ENCODE measurements at regions not wholly inside any gene's neighbourhood (a gene's known extent, or its start where the extent isn't known, plus 50 kb on each side); places are given as distances from the start of the nearest gene placed in this dataset.

- TF ChIP-seq, protein P1, sequence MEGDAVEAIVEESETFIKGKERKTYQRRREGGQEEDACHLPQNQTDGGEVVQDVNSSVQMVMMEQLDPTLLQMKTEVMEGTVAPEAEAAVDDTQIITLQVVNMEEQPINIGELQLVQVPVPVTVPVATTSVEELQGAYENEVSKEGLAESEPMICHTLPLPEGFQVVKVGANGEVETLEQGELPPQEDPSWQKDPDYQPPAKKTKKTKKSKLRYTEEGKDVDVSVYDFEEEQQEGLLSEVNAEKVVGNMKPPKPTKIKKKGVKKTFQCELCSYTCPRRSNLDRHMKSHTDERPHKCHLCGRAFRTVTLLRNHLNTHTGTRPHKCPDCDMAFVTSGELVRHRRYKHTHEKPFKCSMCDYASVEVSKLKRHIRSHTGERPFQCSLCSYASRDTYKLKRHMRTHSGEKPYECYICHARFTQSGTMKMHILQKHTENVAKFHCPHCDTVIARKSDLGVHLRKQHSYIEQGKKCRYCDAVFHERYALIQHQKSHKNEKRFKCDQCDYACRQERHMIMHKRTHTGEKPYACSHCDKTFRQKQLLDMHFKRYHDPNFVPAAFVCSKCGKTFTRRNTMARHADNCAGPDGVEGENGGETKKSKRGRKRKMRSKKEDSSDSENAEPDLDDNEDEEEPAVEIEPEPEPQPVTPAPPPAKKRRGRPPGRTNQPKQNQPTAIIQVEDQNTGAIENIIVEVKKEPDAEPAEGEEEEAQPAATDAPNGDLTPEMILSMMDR (IDR thresholded peaks at IDR 0.05; ENCODE audit: extremely low read depth in 1 of 2, insufficient read depth in 1 of 2, low read depth in 1 of 2, low read length in 2 of 2), result no peak
- TF ChIP-seq POLR2A (IDR thresholded peaks at IDR 0.05; ENCODE audit: low read depth, low read length) (no peak), MAX (IDR thresholded peaks at IDR 0.05; ENCODE audit: insufficient read depth, insufficient read length) (no peak), EZH2 (IDR thresholded peaks at IDR 0.05; ENCODE audit: borderline replicate concordance, low read depth, low read length, severe bottlenecking) (no peak), POLR2AphosphoS5 (IDR thresholded peaks at IDR 0.05; ENCODE audit: insufficient read depth, low read depth, low read length) (no peak)
These were observed 50.5 kb upstream of the SSTR4 start for GRCh38 chr20:22984606-22985005.

Data from endothelial cell of umbilical vein (primary cell).